Transverse colon (tissue), 4 donors: ENCODE measurements at regions not wholly inside any gene's neighbourhood (a gene's known extent, or its start where the extent isn't known, plus 50 kb on each side); places are given as distances from the start of the nearest gene placed in this dataset.

ENCODE experiments used
- DNase-seq: peaks from one replicate; pipeline ENCODE4 v3.0.0-alpha.2; 2019
- H3K27ac ChIP-seq, 4 donors: fragments of 200-600 bp; sonication (generic); 2 replicates each; pipeline ENCODE4 v1.5.1; 2016 to 2018; ENCODE audit warnings: inconsistent platforms in 4 of 4
- H3K27me3 ChIP-seq: fragments of 200-600 bp; sonication (generic); 2 replicates; pipeline ENCODE4 v1.5.1; 2017; ENCODE audit warnings: inconsistent platforms
- H3K36me3 ChIP-seq, 4 donors: fragments of 200-600 bp; sonication (generic); 2 replicates each; pipeline ENCODE4 v1.5.1; 2017 to 2019; ENCODE audit warnings: inconsistent platforms in 4 of 4
- H3K4me1 ChIP-seq, 4 donors: fragments of 200-600 bp; sonication (generic); 2 replicates each; pipeline ENCODE4 v1.5.1; 2017 to 2020; ENCODE audit warnings: inconsistent platforms in 4 of 4
- H3K4me3 ChIP-seq, 4 donors: fragments of 200-600 bp; sonication (generic); 1 replicate in 1 of 4; 2 replicates in 3 of 4; pipeline versions ENCODE4 v1.5.1 to v1.6.1; 2017 to 2019; ENCODE audit warnings: inconsistent platforms in 4 of 4
- H3K9me3 ChIP-seq, 2 donors: fragments of 200-600 bp; sonication (generic); 2 replicates each; pipeline ENCODE4 v1.5.1; 2017 to 2019; ENCODE audit warnings: inconsistent platforms in 2 of 2
- CTCF ChIP-seq, 5 experiments: fragments of 200-600 bp in 3 of 5; fragments of 450-650 bp in 2 of 5; sonication (generic) in 3 of 5; IDR thresholded peaks; 1 replicate in 2 of 5; 2 replicates in 3 of 5; pipeline ENCODE4 v1.5.1; 2016 to 2017; ENCODE audit warnings: antibody characterized with exemption in 5 of 5, inconsistent platforms in 3 of 5, mild to moderate bottlenecking in 2 of 5, moderate library complexity in 1 of 5
- EP300 ChIP-seq: sonication (generic); formaldehyde crosslinking; IDR thresholded peaks from one replicate; pipeline ENCODE4 v1.6.1; 2017; ENCODE audit warnings: antibody characterized with exemption, low read depth
- POLR2A ChIP-seq: fragments of 450-650 bp; IDR thresholded peaks from one replicate; pipeline ENCODE4 v1.6.1; 2016; ENCODE audit warnings: antibody characterized with exemption, mild to moderate bottlenecking, moderate library complexity
- POLR2AphosphoS5 ChIP-seq, 3 donors: sonication (generic); formaldehyde crosslinking; IDR thresholded peaks; one replicate each; pipeline ENCODE4 v1.6.1; 2016; ENCODE audit warnings: antibody characterized with exemption in 3 of 3
- WGBS, 2 donors: methylation state at CpG; one replicate each; pipeline ENCODE4 v1.1.5; 2018; ENCODE audit warnings: low coverage in 1 of 2; 5-methylcytosine and 5-hydroxymethylcytosine counted together
- in situ Hi-C, 4 donors: fragments of 200-750 bp; cut with MboI; loops; one replicate each; pipeline versions ENCODE4 v1.15.0 to v1.15.1; 2017; ENCODE audit warnings: low sequenced_read_pairs in 3 of 4, low pct_ligation_motif_present in 1 of 4, low pct_unique_long_range_greater_than_20kb in 1 of 4
- intact Hi-C: fragments of 100-400 bp; cut with DNase I; formaldehyde crosslinking; loops from one replicate; pipeline ENCODE4 v1.15.1; 2023; ENCODE audit warnings: low total_unique reads

DNA sequence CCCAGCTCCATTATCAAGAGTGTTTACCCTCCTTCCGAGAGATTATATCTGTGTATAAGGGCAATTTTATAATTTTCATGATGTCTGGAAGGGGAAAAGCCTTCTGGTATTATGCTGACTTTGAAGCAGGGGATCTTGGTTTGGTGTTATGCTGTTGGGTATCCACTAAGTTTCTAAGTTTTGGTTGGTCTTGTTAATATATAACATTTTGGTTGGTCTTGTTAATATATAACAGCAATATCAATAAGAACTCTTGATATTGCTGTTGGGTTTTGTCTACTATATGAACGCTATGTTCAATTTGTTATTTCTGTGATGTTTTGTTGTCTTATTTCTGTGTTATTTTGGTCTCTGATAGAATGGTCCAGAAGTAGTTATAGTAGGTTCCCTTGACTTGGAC, 349.2 kb upstream of the LRFN5 start:
- intact Hi-C loops = no loop called here
- Histone ChIP-seq H3K36me3 (no peaks in the 10 kb centered on the region), H3K9me3 (no peaks in the 10 kb centered on the region), H3K27me3 (no peaks in the 10 kb centered on the region), H3K27ac (no peak overlapping the region), H3K4me3 (no peak overlapping the region), H3K4me1 (no peaks in the 10 kb centered on the region)
- TF ChIP-seq POLR2AphosphoS5 (IDR thresholded peaks at IDR 0.05) = no peak
- TF ChIP-seq POLR2A = no peak
- no peak for TF ChIP-seq CTCF (IDR thresholded peaks at IDR 0.05)
- TF ChIP-seq EP300 = no peak
- DNase-seq = no peak
- 81 to 85% methylated on average over 2 of the region's 2 CpGs for WGBS, 2 donors
- in situ Hi-C loops = no loop called here

- WGBS, 2 donors = 73% methylated on average over 5 of the region's 5 CpGs; no CpG with 5 or more reads in 1 of the 2 donors
- in situ Hi-C loops = no loop called here
- no peak overlapping the region for H3K27ac ChIP-seq
- H3K4me3 ChIP-seq = no peak overlapping the region
- no peaks in the 10 kb centered on the region for H3K27me3 ChIP-seq
- H3K9me3 ChIP-seq = no peaks in the 10 kb centered on the region
- H3K4me1 ChIP-seq = no peaks in the 10 kb centered on the region
- intact Hi-C loops = no loop called here
- TF ChIP-seq CTCF (IDR thresholded peaks at IDR 0.05) (no peak), EP300 (no peak), POLR2A (no peak), POLR2AphosphoS5 (IDR thresholded peaks at IDR 0.05) (no peak)
- DNase-seq = no peak
- H3K36me3 ChIP-seq = no peaks in the 10 kb centered on the region
Observed at GRCh38 chr14:41235466-41235865, 371.2 kb upstream of the LRFN5 start.

GRCh38 chr14:41230683-41231082, 376.0 kb upstream of the LRFN5 start:
- TF ChIP-seq EP300 (no peak), POLR2AphosphoS5 (IDR thresholded peaks at IDR 0.05) (no peak), POLR2A (no peak), CTCF (IDR thresholded peaks at IDR 0.05) (no peak)
- intact Hi-C loops (no loop called here), in situ Hi-C loops (no loop called here)
- WGBS, 2 donors = 86 to 88% methylated on average over 2 of the region's 2 CpGs
- Histone ChIP-seq H3K4me1 (no peaks in the 10 kb centered on the region), H3K4me3 (no peak overlapping the region), H3K9me3 (no peaks in the 10 kb centered on the region), H3K27me3 (no peaks in the 10 kb centered on the region), H3K27ac (no peak overlapping the region), H3K36me3 (no peaks in the 10 kb centered on the region)
- no peak for DNase-seq

GRCh38 chr14:41229824-41230223, 376.9 kb upstream of the LRFN5 start:
- H3K27me3 ChIP-seq = no peaks in the 10 kb centered on the region
- H3K4me1 ChIP-seq = no peaks in the 10 kb centered on the region
- no peak overlapping the region for H3K27ac ChIP-seq
- H3K9me3 ChIP-seq = no peaks in the 10 kb centered on the region
- DNase-seq = no peak
- H3K36me3 ChIP-seq = no peaks in the 10 kb centered on the region
- WGBS, 2 donors = 84 to 89% methylated on average over 2 of the region's 2 CpGs
- in situ Hi-C loops = no loop called here
- no peak for TF ChIP-seq EP300
- no peak for TF ChIP-seq POLR2A
- no peak for TF ChIP-seq CTCF (IDR thresholded peaks at IDR 0.05)
- TF ChIP-seq POLR2AphosphoS5 (IDR thresholded peaks at IDR 0.05) = no peak
- intact Hi-C loops = no loop called here
- H3K4me3 ChIP-seq = no peak overlapping the region
